ENCODE measurements at regions not wholly inside any gene's neighbourhood (a gene's known extent, or its start where the extent isn't known, plus 50 kb on each side); places are given as distances from the start of the nearest gene placed in this dataset.

DNA sequence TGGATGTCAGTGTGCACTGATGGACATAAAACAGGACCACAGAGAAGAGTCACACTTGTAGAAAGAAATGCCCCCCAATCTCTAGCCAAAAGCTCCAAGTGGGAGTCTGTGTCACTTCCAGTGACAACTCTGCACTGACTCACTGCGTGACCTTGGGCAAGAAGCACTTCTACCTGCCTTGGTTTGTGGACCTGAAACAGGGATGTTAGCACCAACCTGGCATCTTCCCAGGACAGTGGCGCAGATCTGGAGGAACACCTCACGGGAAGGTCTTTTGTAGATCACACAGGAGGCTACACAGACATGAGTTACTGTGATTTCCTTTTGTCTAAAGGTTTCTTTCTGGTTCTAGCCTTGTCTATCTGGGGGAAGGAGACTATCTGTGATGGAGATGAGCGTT is 80.5 kb upstream of the DHRSX start:
- peaks cover 35 to 42% of the 10 kb centered on the region in 2 donors for H3K27me3 ChIP-seq (ENCODE audit: control insufficient read depth in 2 of 2, insufficient read depth in 2 of 2, low read length in 2 of 2)
- Mint-ChIP-seq H3K27me3 (ENCODE audit: low read depth in 3 of 3) (peaks cover 44 to 62% (median 54%) of the 10 kb centered on the region in 3 donors), H3K4me1 (peaks cover 3% of the 10 kb centered on the region)

GRCh38 chrX:2578864-2579263 is 78.1 kb upstream of the DHRSX start:
- no peak overlapping the region for H2AFZ ChIP-seq (ENCODE audit: insufficient read depth, low read depth, low read length, poor library complexity, severe bottlenecking)
- H4K20me1 ChIP-seq (ENCODE audit: insufficient read depth, low read length): no peaks in the 10 kb centered on the region
- Mint-ChIP-seq H3K4me1 (no peaks in the 10 kb centered on the region), H3K36me3 (no peaks in the 10 kb centered on the region), H3K27ac (no peak overlapping the region), H3K4me3 (no peak overlapping the region), H3K9me3 (no peaks in the 10 kb centered on the region), H3K27me3 (ENCODE audit: low read depth in 3 of 3) (peaks cover 32 to 43% (median 36%) of the 10 kb centered on the region in 3 donors)
- H3K9me3 ChIP-seq (replicated peaks in 1 of 2; ENCODE audit: control insufficient read depth in 1 of 2, insufficient read depth in 1 of 2, low read length in 2 of 2): peaks cover 0 to 15% of the 10 kb centered on the region in 2 donors
- no peak overlapping the region for H3K9ac ChIP-seq (ENCODE audit: insufficient read depth, low read length, poor library complexity, severe bottlenecking)
- TF ChIP-seq CTCF (IDR thresholded peaks at IDR 0.05): no peak
- no peak overlapping the region for H3K27ac ChIP-seq (ENCODE audit: low read depth in 1 of 2, low read length in 2 of 2)
- WGBS (ENCODE audit: insufficient coverage): 39% methylated on average over 11 of the region's 12 CpGs
- peaks cover 24 to 30% of the 10 kb centered on the region in 2 donors for H3K27me3 ChIP-seq (ENCODE audit: control insufficient read depth in 2 of 2, insufficient read depth in 2 of 2, low read length in 2 of 2)
- intact Hi-C loops (cut with micrococcal nuclease): no loop called here
- DNase-seq: no peak
- H3K36me3 ChIP-seq (replicated peaks in 1 of 2; ENCODE audit: control insufficient read depth in 1 of 2, insufficient read depth in 2 of 2, low read length in 2 of 2): no peaks in the 10 kb centered on the region
- no peak overlapping the region for H3K4me2 ChIP-seq (replicated peaks; ENCODE audit: extremely low read depth, low read length, poor library complexity, severe bottlenecking)
- H3K79me2 ChIP-seq (ENCODE audit: insufficient read depth, low read length): no peaks in the 10 kb centered on the region
- H3K4me3 ChIP-seq (replicated peaks in 1 of 3; ENCODE audit: low read depth in 2 of 3, low read length in 3 of 3): no peak overlapping the region
- H3K4me1 ChIP-seq (ENCODE audit: control insufficient read depth in 1 of 2, insufficient read depth in 2 of 2, low read length in 2 of 2): no peaks in the 10 kb centered on the region

More for the DNA sequence above, 80.5 kb upstream of the DHRSX start:
- Histone ChIP-seq H3K79me2 (ENCODE audit: insufficient read depth, low read length) (no peaks in the 10 kb centered on the region), H3K4me1 (ENCODE audit: control insufficient read depth in 1 of 2, insufficient read depth in 2 of 2, low read length in 2 of 2) (no peaks in the 10 kb centered on the region), H3K9me3 (replicated peaks in 1 of 2; ENCODE audit: control insufficient read depth in 1 of 2, insufficient read depth in 1 of 2, low read length in 2 of 2) (peaks cover 0 to 15% of the 10 kb centered on the region in 2 donors), H3K36me3 (replicated peaks in 1 of 2; ENCODE audit: control insufficient read depth in 1 of 2, insufficient read depth in 2 of 2, low read length in 2 of 2) (no peaks in the 10 kb centered on the region), H3K4me3 (replicated peaks in 1 of 3; ENCODE audit: low read depth in 2 of 3, low read length in 3 of 3) (no peak overlapping the region), H3K9ac (ENCODE audit: insufficient read depth, low read length, poor library complexity, severe bottlenecking) (no peak overlapping the region), H4K20me1 (ENCODE audit: insufficient read depth, low read length) (no peaks in the 10 kb centered on the region), H3K27ac (ENCODE audit: low read depth in 1 of 2, low read length in 2 of 2) (no peak overlapping the region), H2AFZ (ENCODE audit: insufficient read depth, low read depth, low read length, poor library complexity, severe bottlenecking) (no peak overlapping the region), H3K4me2 (replicated peaks; ENCODE audit: extremely low read depth, low read length, poor library complexity, severe bottlenecking) (no peak overlapping the region)
- WGBS (ENCODE audit: insufficient coverage): 100% methylated on average over 3 of the region's 4 CpGs
- intact Hi-C loops (cut with micrococcal nuclease): no loop called here
- peaks cover 0 to 4% of the 10 kb centered on the region in 2 donors for H3K36me3 Mint-ChIP-seq
- DNase-seq: no peak
- no peak overlapping the region for H3K27ac Mint-ChIP-seq
- no peak for TF ChIP-seq CTCF (IDR thresholded peaks at IDR 0.05)
- peak overlapping the region in 1 of 2 donors; percentile 28 for H3K4me3 Mint-ChIP-seq
- H3K9me3 Mint-ChIP-seq: peaks cover 0 to 6% (median 0%) of the 10 kb centered on the region in 7 donors

Measured in CD14-positive monocyte (primary cell).